Endothelial cell (in vitro differentiated cells): ENCODE measurements at regions not wholly inside any gene's neighbourhood (a gene's known extent, or its start where the extent isn't known, plus 50 kb on each side); places are given as distances from the start of the nearest gene placed in this dataset.
"Not testable (repeated sequence)": the region's sequence is repeated elsewhere in the genome, so short reads cannot be mapped to it uniquely, and the experiment has no call there.

Source experiments
- DNase-seq: peaks from one replicate; pipeline ENCODE4 v3.0.0; 2021; ENCODE audit warnings: low spot score
- H3K27ac Mint-ChIP-seq: one replicate; pipeline ENCODE4 v1.8.0; 2021; ENCODE audit warnings: mixed read lengths, inconsistent platforms; ENCODE audit not compliant: unreplicated experiment
- H3K27me3 Mint-ChIP-seq: one replicate; pipeline ENCODE4 v1.8.0; 2021; ENCODE audit warnings: mild to moderate bottlenecking, moderate library complexity, mixed read lengths, inconsistent platforms; ENCODE audit not compliant: unreplicated experiment
- H3K36me3 Mint-ChIP-seq: one replicate; pipeline ENCODE4 v1.8.0; 2021; ENCODE audit warnings: mild to moderate bottlenecking, low read depth, mixed read lengths, inconsistent platforms; ENCODE audit not compliant: unreplicated experiment
- H3K4me1 Mint-ChIP-seq: one replicate; pipeline ENCODE4 v1.8.0; 2021; ENCODE audit warnings: mild to moderate bottlenecking, mixed read lengths, inconsistent platforms; ENCODE audit not compliant: unreplicated experiment
- H3K4me3 Mint-ChIP-seq: one replicate; pipeline ENCODE4 v1.8.0; 2021; ENCODE audit warnings: mild to moderate bottlenecking, mixed read lengths, inconsistent platforms; ENCODE audit not compliant: unreplicated experiment
- H3K9me3 Mint-ChIP-seq: one replicate; pipeline ENCODE4 v1.8.0; 2021; ENCODE audit warnings: mixed read lengths, inconsistent platforms; ENCODE audit not compliant: unreplicated experiment
- CTCF ChIP-seq: fragments of 200-600 bp; sonication (generic); IDR thresholded peaks from one replicate; pipeline ENCODE4 v1.5.0; 2021; ENCODE audit warnings: antibody characterized with exemption; ENCODE audit not compliant: unreplicated experiment

- no peak for TF ChIP-seq CTCF
- H3K4me1 Mint-ChIP-seq, result no peaks in the 10 kb centered on the region
- no peaks in the 10 kb centered on the region for H3K9me3 Mint-ChIP-seq
- H3K27me3 Mint-ChIP-seq, result peaks cover 3% of the 10 kb centered on the region
- no peak for DNase-seq
- no peak overlapping the region for H3K4me3 Mint-ChIP-seq
- no peak overlapping the region for H3K27ac Mint-ChIP-seq
- H3K36me3 Mint-ChIP-seq, result no peaks in the 10 kb centered on the region
Measured at GRCh38 chr2:102871707-102872106, 109.9 kb downstream of the TMEM182 start.

- no peaks in the 10 kb centered on the region for H3K36me3 Mint-ChIP-seq
- H3K4me1 Mint-ChIP-seq, result no peaks in the 10 kb centered on the region
- no peak for TF ChIP-seq CTCF
- no peaks in the 10 kb centered on the region for H3K9me3 Mint-ChIP-seq
- H3K27me3 Mint-ChIP-seq, result peaks cover 3% of the 10 kb centered on the region
- H3K27ac Mint-ChIP-seq, result no peak overlapping the region
- DNase-seq, result no peak
- no peak overlapping the region for H3K4me3 Mint-ChIP-seq
Measured at GRCh38 chr2:102872388-102872787, 110.6 kb downstream of the TMEM182 start.

- H3K4me1 Mint-ChIP-seq, H3K4me3 Mint-ChIP-seq, H3K27ac Mint-ChIP-seq, H3K9me3 Mint-ChIP-seq, DNase-seq, H3K27me3 Mint-ChIP-seq, H3K36me3 Mint-ChIP-seq: not testable (repeated sequence)
Measured at GRCh38 chr2:102879513-102879912, 117.7 kb downstream of the TMEM182 start.

- Mint-ChIP-seq H3K9me3 (peaks cover 6% of the 10 kb centered on the region), H3K4me1 (no peaks in the 10 kb centered on the region), H3K27ac (no peak overlapping the region), H3K36me3 (no peaks in the 10 kb centered on the region), H3K4me3 (no peak overlapping the region), H3K27me3 (no peaks in the 10 kb centered on the region)
- TF ChIP-seq CTCF, result no peak
- no peak for DNase-seq
Measured at GRCh38 chr2:102880731-102881130, 118.9 kb downstream of the TMEM182 start.

GRCh38 chr2:102886216-102886893, 124.5 kb downstream of the TMEM182 start:
- DNase-seq, result no peak
- H3K36me3 Mint-ChIP-seq, result no peaks in the 10 kb centered on the region
- no peak overlapping the region for H3K27ac Mint-ChIP-seq
- no peaks in the 10 kb centered on the region for H3K4me1 Mint-ChIP-seq
- no peak for TF ChIP-seq CTCF
- H3K27me3 Mint-ChIP-seq, result no peaks in the 10 kb centered on the region
- no peak overlapping the region for H3K4me3 Mint-ChIP-seq
- H3K9me3 Mint-ChIP-seq, result no peaks in the 10 kb centered on the region
